Stomach (tissue), 4 donors: ENCODE measurements at regions not wholly inside any gene's neighbourhood (a gene's known extent, or its start where the extent isn't known, plus 50 kb on each side); places are given as distances from the start of the nearest gene placed in this dataset.

Experiments
- CTCF ChIP-seq, 7 experiments: fragments of 450-650 bp in 4 of 7; fragments of 200-600 bp in 3 of 7; sonication (generic) in 3 of 7; IDR thresholded peaks; one replicate each; pipeline ENCODE4 v1.5.1; 2016 to 2019; ENCODE audit warnings: antibody characterized with exemption in 7 of 7, control low read depth in 2 of 7, mild to moderate bottlenecking in 1 of 7
- POLR2A ChIP-seq, 4 donors: fragments of 450-650 bp; IDR thresholded peaks; one replicate each; pipeline ENCODE4 v1.6.1; 2016; ENCODE audit warnings: antibody characterized with exemption in 4 of 4, control low read depth in 2 of 4, mild to moderate bottlenecking in 1 of 4, moderate library complexity in 1 of 4
- POLR2AphosphoS5 ChIP-seq, 3 donors: sonication (generic); formaldehyde crosslinking; IDR thresholded peaks; one replicate each; pipeline ENCODE4 v1.6.1; 2016; ENCODE audit warnings: antibody characterized with exemption in 3 of 3

GRCh38 chr4:63566658-63567057, 842.6 kb downstream of the TECRL start:
- TF ChIP-seq CTCF (IDR thresholded peaks at IDR 0.05) = no peak
- no peak for TF ChIP-seq POLR2A (IDR thresholded peaks at IDR 0.05)
- TF ChIP-seq POLR2AphosphoS5 (IDR thresholded peaks at IDR 0.05) = no peak
